Pulmonary artery endothelial cell (primary cell): ENCODE measurements at regions not wholly inside any gene's neighbourhood (a gene's known extent, or its start where the extent isn't known, plus 50 kb on each side); places are given as distances from the start of the nearest gene placed in this dataset.
"Not testable (repeated sequence)": the region's sequence is repeated elsewhere in the genome, so short reads cannot be mapped to it uniquely, and the experiment has no call there.

Experiments
- DNase-seq: peaks from one replicate; pipeline ENCODE4 v3.0.0-alpha.2; 2011; ENCODE audit warnings: low read depth, low spot score

DNA sequence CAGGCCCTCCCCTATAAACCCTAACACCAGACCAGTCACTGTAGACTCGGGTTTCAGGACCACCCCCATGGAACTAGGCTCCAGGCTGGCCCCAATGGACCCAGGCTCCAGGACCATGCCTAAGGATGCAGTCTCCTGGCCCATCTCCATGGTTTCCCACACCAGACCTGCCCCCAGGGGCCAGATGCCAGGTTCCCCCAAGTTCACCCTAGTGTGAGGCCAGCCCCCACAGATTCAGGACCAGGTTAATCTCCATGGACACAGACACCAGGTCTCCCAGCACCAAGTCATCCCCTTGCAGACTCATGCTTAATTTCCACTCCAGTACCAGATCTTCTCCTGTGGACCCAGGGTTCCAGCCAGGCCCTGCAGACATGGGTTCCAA lies 103.8 kb upstream of the LANCL2 start:
- no peak for DNase-seq

DNA sequence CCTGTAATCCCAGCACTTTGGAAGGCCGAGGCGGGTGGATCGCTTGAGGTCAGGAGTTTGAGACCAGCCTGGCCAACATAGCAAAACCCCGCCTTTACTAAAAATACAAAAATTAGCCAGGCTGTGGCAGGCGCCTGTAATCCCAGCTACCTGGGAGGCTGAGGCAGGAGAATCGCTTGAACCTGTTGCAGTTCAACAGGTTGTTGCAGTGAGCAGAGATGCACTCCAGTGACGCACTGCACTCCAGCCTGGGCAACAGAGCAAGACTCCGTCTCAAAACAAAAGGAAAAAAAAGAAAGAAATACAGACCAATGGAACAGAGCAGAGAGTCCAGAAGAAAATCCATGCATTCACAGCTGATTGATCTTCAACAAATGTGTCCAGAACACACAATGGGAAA lies 99.8 kb upstream of the LANCL2 start:
- DNase-seq, result not testable (repeated sequence)

DNA sequence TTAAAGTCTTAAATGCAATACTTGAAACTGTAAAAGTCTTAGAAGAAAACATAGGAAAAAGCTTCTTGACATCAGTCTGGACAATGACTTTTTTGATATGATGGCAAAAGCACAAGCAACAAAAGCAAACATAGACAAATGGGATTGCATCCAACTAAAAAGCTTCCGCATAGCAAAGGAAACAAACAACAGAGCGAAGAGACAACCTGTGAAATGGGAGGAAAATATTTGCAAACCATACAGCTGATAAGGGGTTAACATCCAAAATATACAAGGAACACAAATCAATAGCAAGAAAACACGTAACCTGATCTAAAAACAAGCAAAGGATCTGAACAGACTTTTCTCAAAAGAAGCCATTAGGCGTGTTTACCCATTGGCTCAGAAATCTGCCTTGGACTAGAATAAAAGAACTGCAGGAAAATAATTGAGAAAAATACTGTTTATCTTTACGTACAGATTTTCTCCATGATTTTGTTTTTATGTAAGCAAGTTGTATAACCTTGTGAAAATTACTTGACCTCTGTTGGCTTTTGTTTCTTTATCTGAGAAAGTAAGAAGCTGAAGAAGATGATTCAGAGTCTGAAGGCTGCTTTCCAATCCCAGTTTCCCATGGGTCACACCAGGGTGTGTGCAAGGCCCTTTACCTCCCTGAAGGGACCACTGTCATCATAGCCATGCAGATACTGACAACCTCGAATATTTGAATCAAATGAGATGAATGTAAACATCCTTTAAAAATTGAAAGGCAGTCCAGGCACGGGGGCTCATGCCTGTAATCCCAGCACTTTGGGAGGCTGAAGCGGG lies 99.1 kb upstream of the LANCL2 start:
- DNase-seq, result no peak

DNA sequence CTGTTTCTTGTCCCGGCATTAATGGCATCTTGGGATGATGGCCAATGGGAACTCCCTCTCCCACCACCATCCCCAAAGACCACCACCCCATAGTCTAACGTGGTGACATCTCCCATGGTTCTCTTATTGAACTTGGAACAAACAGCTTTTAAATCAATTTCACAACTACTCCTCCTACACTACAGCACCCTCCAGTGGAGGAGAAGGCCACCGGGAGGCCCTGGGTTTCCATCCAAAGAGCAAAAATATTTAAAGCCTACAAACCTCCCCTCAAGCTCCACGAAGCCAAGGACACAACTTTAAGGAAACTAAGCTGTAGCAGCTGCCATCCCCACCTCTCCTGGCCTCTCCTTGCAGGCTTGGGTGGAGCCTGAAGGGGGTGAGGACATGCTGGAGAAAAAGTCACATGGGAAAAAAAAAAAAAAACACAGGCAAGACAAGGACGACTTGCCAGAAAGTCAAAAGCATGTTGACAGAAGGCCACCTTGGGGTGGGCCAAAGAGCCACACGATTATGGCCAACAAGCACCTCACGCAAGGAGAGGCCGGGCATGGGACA lies 94.0 kb upstream of the LANCL2 start:
- no peak for DNase-seq

DNA sequence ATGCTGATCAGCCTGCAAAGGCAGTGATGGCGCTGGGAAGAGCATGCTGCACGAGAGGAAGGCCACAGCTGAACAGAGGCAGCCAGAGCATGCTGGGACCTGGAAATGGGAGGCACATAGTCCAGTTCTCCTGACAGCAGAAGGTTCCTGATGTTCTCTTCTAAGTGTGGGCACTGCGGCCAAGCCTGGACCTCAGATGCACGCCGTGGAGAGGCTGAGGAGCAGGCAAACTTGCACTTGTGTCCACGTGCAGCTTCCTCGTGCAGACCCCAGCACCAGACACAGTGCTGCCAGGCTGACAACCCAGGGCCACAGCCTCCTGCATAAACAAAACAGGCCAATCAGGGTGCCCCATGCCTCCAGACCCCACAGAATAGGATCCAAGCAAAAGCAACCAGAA lies 93.5 kb upstream of the LANCL2 start:
- DNase-seq, result no peak

DNA sequence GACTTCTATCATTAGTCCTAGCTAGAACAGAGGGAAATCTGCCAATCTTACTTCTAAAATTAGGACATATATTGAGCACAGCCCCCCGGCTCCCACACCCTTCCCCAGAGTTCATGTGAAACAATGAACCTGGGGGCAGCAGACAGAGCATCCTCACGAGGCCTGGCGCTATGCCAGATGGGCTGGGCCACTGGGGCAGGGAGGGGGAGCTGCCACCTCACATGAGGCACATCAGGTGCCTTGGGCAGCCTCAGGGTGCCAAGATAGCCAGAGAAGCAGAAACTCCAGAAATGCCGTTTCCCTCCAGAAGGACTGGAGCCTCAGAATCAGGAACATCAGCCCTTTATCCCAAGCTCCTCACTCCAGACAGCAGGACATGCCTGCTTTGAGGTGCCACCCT lies 92.8 kb upstream of the LANCL2 start:
- no peak for DNase-seq

DNA sequence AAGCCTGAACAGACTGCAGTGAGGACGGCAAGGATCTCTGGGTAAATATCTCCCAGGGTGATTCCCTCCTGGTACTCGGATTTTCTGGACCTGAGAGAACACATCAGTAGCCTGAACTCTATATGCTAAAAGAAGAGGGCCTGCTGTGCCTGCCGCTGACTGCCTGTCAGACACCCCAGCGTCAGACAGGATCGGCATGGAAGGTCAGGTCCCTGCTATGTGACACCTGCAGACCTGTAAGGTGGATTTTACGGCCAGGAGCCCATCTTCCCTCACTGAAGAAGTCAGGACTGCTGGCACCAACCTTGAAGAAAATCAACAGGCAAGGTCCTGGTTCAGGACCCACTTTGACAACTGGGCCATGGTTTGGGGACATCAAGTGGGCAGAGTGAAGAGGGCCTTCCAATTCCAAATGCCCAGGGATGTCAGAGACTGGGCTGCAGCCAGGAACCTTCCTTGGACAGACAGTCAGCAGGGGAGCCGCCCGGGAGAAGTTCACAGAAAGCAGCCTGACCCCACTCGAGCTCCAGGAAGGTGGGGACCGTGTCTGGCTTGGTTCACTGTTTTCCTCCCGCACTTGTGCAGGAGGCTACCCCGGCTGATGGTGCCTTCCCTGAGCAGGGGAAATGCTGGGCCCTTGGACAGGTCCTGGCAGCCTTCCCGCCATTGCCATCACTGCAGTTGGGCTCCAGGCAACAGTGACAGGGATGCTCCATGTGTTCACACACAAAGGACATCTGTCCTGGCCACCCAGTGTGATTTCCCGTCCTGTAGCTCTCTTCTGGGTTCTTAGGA lies 91.8 kb upstream of the LANCL2 start:
- DNase-seq, result no peak

DNA sequence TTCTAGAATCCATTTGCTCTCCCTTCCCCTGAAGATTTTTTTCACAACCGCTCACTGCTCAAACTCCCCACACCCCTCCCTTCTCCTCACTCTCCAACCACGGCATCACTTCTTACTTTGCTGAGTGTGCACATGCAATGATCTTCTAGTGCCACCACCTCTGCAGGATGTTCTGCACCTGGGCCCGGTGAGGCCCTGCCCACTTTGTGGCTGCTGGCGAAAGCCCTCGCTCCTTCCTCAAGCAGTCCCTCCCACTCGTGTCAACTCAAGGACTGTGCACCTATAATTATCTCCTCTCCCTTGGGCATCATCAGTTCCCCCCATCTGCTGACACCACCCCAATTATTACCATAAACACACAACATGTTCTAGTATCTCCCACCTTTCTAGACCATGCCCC lies 91.0 kb upstream of the LANCL2 start:
- no peak for DNase-seq

DNA sequence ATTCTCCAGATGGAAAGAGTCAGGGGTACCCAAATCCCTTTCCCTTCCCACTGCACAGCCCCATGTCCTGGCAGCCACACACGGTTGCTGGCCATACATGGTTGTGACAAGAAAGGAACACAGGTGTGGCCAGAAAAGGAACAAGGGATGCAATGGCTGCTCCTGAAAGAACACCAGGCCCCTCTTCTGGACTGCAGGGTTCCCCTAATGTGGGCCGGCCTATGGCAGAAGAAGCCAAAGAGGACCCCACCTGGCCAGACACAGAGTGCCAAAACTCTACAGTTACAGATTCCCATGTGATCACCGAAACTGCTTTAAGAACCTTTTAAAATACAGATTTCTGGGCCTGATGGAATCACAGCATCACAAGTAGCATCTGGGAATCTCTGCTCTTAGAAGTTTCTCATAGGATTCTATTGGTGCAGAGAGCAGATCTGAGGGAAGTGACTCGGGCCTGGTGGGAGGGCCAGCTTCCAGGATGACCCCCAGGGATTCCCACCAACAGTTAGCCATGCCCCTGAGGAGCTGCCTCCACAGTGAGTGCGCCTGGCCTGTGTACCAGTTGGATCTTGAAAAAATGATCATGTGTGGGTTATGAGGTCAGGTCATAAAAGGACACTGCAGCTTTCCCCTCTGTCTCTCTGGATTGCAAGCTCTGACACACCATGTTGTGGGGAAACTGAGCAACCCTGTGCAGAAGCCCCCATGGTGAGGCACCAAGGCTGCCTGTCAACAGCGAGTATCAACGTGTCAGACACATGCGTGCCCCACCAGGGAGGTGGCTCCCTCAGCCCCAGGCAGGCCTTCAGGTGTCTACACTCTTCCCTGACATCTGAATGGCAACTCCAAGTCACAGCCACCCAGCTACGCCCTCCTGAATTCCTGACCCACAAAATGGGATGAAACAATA lies 89.6 kb upstream of the LANCL2 start:
- no peak for DNase-seq

DNA sequence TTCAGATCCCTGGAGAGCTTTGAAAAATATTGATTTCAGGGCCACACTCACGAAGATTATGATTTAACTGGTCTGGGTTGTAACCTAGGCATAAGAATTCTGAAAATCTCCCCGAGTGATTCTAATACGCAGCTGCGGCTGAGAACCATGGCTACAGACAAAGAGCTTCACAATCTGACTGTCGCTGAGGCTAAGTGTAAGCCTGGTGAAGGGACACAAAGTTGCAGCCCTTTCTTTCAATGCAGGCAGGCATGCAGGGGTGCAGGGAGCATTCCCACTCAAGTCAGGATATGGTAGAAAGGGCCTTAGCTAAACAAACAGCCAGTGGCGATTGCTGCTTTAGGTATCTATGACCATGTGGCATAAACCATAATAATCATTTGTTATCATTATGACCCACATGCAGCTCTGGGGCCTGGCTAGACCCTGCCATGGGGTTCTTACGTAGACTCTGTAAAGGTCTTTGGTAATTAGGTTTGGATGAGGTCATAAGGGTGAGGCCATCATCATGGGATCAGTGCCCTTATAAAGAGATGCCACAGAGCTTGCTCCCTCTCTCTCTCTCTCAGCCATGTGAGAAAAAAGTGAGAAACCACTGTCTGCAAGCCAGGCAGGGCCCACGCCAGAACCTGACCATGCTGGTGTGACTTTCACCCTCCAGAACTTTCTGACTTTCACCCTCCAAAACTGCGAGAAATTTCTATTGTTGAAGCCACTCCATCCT lies 88.4 kb upstream of the LANCL2 start:
- no peak for DNase-seq

DNA sequence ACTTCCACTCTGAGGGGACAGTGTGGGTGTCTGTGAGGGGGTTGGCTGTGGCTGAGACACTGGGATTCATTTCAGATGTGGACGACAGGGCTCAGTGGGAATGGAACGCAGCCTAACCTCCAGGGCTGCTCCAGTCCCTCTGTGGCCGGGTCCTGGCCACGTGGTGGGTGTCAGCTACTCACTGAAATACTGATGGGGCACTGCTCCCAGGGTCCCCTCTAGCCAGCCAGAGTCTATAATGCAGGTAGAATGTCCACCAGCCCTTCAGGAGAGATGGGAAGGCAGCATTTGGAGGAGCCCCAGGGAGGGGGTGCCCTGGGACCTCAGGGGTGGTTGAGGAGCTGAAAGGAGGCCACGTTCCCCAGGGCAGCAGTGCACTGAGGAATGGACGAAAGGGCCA lies 87.2 kb upstream of the LANCL2 start:
- no peak for DNase-seq

DNA sequence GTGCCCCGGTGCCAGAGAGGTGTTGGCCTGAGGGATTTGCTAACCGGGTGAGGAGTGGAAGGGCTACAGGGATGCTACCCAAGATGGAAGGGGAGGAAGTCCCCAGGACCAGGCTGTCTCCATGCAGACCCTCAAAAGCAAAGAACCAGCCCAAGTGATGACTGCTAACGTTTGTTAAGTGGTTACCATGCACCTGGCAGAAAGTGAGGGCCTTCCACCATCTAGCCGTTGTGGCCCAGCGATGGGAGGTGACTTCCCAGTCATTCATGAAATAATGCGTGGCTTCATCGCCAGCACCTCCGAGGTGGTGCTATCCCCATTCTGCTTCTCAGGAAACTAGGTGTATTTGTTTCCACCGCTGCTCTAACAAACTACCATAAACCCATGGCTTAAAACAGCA lies 86.8 kb upstream of the LANCL2 start:
- no peak for DNase-seq

DNA sequence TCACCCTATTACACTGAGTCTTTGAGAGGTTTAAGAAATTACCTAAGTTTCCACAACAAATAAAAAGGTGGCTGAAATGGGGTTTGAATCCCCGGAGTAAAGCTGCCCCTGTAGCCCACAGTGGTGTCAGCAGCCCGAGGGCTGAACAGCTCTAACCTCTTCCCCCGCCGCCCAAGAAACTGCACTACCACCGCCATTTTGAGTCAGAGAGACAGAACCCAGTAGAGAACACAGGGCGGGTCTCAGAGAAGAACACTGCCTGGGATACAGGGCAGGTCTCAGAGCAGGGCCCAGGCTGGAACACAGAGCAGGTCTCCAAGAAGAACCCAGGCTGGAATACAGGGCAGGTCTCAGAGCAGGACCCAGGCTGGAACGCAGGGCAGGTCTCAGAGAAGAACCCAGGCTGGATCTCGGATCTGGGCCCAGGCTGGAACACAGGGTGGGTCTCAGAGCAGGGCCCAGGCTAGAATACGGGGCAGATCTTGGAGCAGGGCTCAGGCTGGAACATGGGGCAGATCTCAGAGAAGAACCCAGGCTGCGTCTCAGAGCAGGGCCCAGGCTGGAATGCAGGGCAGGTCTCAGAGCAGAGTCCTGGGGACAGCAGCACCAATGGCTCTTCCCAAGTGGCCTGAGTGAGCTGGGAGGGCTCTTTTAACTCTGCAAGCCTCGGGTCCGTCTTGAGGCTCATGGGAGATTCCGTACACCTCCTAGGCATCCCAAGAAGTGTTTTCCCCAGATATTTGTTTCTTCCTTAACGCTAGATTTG lies 85.9 kb upstream of the LANCL2 start:
- no peak for DNase-seq

DNA sequence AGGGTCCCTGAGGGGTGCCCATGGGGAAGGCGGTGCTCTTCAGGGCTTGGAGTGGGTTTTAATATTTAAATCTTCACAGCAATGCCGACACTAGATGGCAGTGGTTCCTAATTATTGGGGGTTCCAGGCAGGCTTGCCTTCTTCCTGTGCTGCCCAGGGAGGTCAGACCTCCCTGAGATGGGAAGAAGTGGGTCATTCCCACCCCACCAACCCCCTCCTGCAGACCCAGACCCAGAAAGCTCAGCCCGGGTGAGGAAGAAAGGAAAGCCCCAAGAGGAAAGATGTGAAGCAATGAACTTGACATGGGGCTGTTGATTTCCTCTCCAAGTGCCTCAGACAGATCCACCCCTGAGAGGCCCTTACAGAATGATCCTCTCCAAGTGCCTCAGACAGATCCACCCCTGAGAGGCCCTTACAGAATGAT lies 85.1 kb upstream of the LANCL2 start:
- peak; percentile 17 for DNase-seq

DNA sequence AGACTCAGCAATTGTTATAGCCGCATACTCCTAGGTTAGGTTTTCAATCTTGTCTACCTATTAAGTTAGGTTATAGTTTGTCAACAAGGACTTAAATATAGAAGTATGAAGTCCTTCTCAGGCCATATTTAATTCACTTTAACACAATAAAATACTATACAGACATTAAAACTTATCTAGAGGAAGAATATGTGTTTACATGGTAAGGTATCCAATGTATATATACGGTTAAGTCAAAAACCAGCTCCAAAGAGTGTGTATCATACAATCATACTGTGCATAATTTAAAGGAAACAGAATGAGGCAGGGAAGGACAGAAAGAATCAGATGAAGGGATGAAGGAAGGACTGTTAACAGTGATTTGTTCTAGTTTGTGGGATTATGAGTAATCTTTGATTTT lies 79.5 kb upstream of the LANCL2 start:
- no peak for DNase-seq

DNA sequence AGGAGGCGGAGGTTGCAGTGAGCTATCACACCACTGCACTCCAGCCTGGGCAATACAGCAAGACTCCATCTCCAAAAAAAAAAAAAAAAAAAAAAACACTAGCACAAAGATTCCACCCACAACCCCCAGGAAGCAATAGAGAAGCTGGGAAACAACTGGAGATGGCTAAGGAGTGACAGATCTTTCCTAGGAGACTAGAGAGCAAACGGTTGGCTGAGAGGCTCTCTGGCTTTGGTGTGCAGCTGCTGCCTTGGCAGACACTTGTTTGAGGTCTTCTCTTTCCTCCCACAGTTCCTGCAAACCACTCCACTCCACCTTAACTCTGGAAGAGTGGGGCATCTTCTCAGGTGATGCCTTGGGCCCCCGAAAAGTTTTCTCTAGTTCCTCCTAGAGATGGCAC lies 78.5 kb upstream of the LANCL2 start:
- no peak for DNase-seq

DNA sequence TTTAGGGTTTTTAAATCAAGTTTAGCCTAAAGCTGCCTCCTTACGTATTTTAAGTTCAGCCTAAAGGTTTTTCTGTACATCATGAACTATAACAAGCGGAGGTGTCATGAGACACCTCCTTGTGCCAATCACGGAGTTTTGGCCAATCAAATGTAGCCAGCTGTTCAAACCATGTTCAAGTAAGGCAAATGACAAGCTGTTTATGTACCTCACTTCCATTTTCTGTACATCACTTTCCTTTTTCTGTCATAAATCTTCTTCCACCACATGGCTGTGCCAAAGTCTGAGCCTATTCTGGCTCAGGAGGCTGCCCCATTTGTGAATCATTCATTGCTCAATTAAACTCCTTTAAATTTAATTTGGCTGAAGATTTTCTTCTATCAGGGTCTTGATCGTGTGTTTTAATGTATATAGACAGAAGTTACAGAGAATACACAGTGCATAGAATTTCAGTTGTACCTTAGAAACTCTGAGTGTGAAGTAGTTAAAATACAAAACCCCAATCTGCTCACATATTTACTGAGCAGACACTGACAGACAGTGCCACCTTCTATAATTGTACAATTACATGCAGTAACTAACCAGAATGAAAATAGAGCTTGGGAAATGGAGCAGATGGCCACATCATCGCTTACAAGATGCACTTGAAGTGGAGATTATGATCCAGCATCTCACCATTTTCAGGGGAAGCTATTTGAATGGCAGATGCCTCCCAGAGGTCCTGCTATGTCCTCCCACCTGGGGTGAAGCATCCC lies 76.9 kb upstream of the LANCL2 start:
- no peak for DNase-seq

DNA sequence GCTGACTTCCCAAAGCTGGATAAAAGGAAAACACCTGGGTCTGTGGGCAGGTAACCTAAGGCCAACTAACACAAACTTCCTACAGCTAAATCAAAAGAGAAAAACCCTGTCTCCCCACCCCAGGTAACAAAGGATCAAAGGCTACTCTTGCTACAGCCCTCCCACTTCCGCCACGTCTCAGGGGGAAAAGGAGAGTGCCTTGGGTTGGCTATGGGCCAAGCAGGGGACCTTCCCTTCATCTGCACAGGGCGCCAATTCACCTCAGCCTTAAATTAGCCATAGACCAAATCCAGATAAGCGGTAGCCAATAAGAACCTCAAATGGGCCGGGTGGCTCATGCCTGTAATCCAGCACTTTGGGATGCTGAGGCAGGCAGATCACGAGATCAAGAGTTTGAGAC lies 69.1 kb upstream of the LANCL2 start:
- DNase-seq, result no peak

DNA sequence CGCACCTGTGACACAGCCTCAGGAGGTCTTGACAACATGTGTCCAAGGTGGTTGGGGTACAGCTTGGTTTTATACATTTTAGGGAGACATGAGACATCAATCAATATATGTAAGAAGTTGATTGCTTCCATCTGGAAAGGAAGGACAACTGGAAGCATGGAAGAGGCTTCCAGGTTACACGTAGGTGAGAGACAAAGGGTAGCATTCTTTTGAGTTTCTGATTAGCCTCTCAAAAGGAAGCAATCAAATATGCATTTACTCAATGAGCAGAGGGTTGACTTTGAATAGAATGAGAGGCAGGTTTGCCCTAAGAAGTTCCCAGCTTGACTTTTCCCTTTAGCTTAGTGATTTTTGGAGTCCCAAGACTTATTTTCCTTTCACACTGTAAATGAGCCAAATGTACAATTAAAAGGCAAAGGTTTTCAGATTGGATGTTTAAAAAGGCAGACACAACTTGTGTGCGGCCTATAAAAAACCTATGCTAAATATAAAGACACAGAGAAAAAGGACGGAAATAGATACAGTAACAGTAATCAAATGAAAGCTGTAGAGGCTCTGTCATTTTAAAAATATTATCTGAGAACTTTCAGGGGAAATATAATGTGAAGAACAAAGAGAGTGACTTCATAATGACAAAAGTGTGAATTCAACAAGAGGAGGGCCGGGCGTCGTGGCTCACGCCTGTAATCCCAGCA lies 65.7 kb upstream of the LANCL2 start:
- no peak for DNase-seq
